Endothelial cell (in vitro differentiated cells): ENCODE measurements at regions not wholly inside any gene's neighbourhood (a gene's known extent, or its start where the extent isn't known, plus 50 kb on each side); places are given as distances from the start of the nearest gene placed in this dataset.

ENCODE experiments used
- DNase-seq: peaks from one replicate; pipeline ENCODE4 v3.0.0; 2021; ENCODE audit warnings: low spot score
- H3K27ac Mint-ChIP-seq: one replicate; pipeline ENCODE4 v1.8.0; 2021; ENCODE audit warnings: mixed read lengths, inconsistent platforms; ENCODE audit not compliant: unreplicated experiment
- H3K27me3 Mint-ChIP-seq: one replicate; pipeline ENCODE4 v1.8.0; 2021; ENCODE audit warnings: mild to moderate bottlenecking, moderate library complexity, mixed read lengths, inconsistent platforms; ENCODE audit not compliant: unreplicated experiment
- H3K36me3 Mint-ChIP-seq: one replicate; pipeline ENCODE4 v1.8.0; 2021; ENCODE audit warnings: mild to moderate bottlenecking, low read depth, mixed read lengths, inconsistent platforms; ENCODE audit not compliant: unreplicated experiment
- H3K4me1 Mint-ChIP-seq: one replicate; pipeline ENCODE4 v1.8.0; 2021; ENCODE audit warnings: mild to moderate bottlenecking, mixed read lengths, inconsistent platforms; ENCODE audit not compliant: unreplicated experiment
- H3K4me3 Mint-ChIP-seq: one replicate; pipeline ENCODE4 v1.8.0; 2021; ENCODE audit warnings: mild to moderate bottlenecking, mixed read lengths, inconsistent platforms; ENCODE audit not compliant: unreplicated experiment
- H3K9me3 Mint-ChIP-seq: one replicate; pipeline ENCODE4 v1.8.0; 2021; ENCODE audit warnings: mixed read lengths, inconsistent platforms; ENCODE audit not compliant: unreplicated experiment
- TF ChIP-seq, protein P1 (sequence below): fragments of 200-600 bp; sonication (generic); IDR thresholded peaks from one replicate; pipeline ENCODE4 v1.5.0; 2021; ENCODE audit warnings: antibody characterized with exemption; ENCODE audit not compliant: unreplicated experiment

- Mint-ChIP-seq H3K4me3 (no peak overlapping the region), H3K27ac (no peak overlapping the region), H3K27me3 (no peaks in the 10 kb centered on the region), H3K9me3 (no peaks in the 10 kb centered on the region), H3K36me3 (no peaks in the 10 kb centered on the region), H3K4me1 (peaks cover 4% of the 10 kb centered on the region)
- TF ChIP-seq, protein P1, sequence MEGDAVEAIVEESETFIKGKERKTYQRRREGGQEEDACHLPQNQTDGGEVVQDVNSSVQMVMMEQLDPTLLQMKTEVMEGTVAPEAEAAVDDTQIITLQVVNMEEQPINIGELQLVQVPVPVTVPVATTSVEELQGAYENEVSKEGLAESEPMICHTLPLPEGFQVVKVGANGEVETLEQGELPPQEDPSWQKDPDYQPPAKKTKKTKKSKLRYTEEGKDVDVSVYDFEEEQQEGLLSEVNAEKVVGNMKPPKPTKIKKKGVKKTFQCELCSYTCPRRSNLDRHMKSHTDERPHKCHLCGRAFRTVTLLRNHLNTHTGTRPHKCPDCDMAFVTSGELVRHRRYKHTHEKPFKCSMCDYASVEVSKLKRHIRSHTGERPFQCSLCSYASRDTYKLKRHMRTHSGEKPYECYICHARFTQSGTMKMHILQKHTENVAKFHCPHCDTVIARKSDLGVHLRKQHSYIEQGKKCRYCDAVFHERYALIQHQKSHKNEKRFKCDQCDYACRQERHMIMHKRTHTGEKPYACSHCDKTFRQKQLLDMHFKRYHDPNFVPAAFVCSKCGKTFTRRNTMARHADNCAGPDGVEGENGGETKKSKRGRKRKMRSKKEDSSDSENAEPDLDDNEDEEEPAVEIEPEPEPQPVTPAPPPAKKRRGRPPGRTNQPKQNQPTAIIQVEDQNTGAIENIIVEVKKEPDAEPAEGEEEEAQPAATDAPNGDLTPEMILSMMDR, result no peak
- no peak for DNase-seq
These were observed 199.3 kb upstream of the DEPDC1 start for GRCh38 chr1:68696221-68696620.

- no peaks in the 10 kb centered on the region for H3K36me3 Mint-ChIP-seq
- no peak overlapping the region for H3K27ac Mint-ChIP-seq
- H3K9me3 Mint-ChIP-seq, result no peaks in the 10 kb centered on the region
- TF ChIP-seq, protein P1, result no peak
- peaks cover 1% of the 10 kb centered on the region for H3K27me3 Mint-ChIP-seq
- no peak overlapping the region for H3K4me3 Mint-ChIP-seq
- no peak for DNase-seq
- H3K4me1 Mint-ChIP-seq, result no peaks in the 10 kb centered on the region
These were observed 207.1 kb upstream of the DEPDC1 start for GRCh38 chr1:68703921-68704354.

- TF ChIP-seq, protein P1, result no peak
- Mint-ChIP-seq H3K27me3 (peaks cover 1% of the 10 kb centered on the region), H3K9me3 (no peaks in the 10 kb centered on the region), H3K4me3 (no peak overlapping the region), H3K36me3 (no peaks in the 10 kb centered on the region), H3K27ac (no peak overlapping the region), H3K4me1 (no peaks in the 10 kb centered on the region)
- DNase-seq, result no peak
These were observed 208.0 kb upstream of the DEPDC1 start for GRCh38 chr1:68704800-68705443.

DNA sequence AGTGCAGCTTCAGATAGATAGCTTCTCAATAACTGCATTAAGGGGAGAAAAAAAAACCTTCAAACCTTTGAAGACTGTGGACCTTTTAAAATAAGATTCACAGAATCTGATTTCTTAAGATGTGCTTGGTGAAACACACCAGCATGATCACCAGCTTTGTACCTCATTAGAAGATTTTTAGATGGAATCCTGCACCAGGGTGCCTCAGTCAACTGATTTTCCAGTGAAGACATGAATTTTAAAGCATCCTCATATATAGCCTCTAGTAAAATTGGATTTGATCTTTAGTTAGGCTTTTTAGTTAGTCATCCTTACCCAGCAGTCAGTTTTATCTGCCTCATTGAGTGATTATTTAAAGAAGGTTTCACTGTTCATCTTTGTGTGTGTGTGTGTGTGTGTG is 208.6 kb upstream of the DEPDC1 start:
- DNase-seq, result no peak
- Mint-ChIP-seq H3K4me3 (no peak overlapping the region), H3K36me3 (no peaks in the 10 kb centered on the region), H3K27ac (no peak overlapping the region), H3K9me3 (no peaks in the 10 kb centered on the region), H3K27me3 (peaks cover 1% of the 10 kb centered on the region), H3K4me1 (no peaks in the 10 kb centered on the region)
- TF ChIP-seq, protein P1, result no peak

DNA sequence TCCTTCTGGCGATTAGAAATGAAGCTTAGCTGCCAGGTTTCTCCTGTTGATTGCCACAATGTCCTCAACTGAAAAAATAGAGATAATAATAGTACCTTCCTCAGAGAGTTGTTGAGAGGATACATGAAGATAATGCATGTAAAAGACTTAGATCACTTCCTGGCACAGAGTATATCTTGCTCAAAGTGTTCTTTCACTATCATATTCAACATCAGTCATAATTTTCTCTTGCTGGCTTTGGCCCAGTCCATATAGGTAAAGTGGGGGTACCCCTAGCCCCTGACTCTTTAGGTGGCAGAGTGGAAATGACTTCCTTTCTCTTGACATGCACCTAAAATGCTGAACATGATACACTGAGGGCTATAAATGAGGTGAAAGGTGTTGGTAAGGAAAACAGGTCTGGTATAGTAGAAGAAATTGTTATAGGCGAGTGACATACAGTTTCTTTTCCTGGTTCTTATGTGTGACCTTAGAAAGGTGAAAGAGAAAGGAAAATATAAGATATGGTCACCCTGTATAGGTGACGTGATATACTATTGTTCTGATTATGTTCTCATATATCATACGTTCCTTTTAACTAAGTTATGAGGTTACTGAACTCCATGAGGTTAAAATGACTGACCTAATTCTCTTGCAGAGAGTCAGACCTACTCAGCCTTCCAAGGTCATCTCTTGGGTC is 209.9 kb upstream of the DEPDC1 start:
- no peak for DNase-seq
- Mint-ChIP-seq H3K4me3 (no peak overlapping the region), H3K27me3 (peaks cover 1% of the 10 kb centered on the region), H3K4me1 (no peaks in the 10 kb centered on the region), H3K9me3 (no peaks in the 10 kb centered on the region), H3K27ac (no peak overlapping the region), H3K36me3 (no peaks in the 10 kb centered on the region)
- TF ChIP-seq, protein P1, result no peak
